SK-N-SH (cell line): ENCODE measurements at regions not wholly inside any gene's neighbourhood (a gene's known extent, or its start where the extent isn't known, plus 50 kb on each side); places are given as distances from the start of the nearest gene placed in this dataset.

ENCODE experiments used
- CTCF ChIA-PET: fragments of 300-600, 350-600 bp; formaldehyde crosslinking; extraction: SDS; loops from one replicate; lab custom pipeline; 2021; lab: Yijun Ruan, JAX
- POLR2A ChIA-PET: fragments of 350-600 bp; sonication (Branson Sonifier 250); formaldehyde crosslinking; extraction: SDS; loops from one replicate; lab custom pipeline; 2020; ENCODE audit warnings: antibody characterized with exemption, inconsistent platforms; lab: Yijun Ruan, JAX
- DNase-seq: peaks from one replicate; pipeline ENCODE4 v3.0.0; 2012
- H2AFZ ChIP-seq: fragments of 200-600 bp; sonication (generic); 2 replicates; pipeline ENCODE4 v1.8.1; 2016; ENCODE audit warnings: antibody characterized with exemption, mild to moderate bottlenecking, low read depth
- H3F3A ChIP-seq: fragments of 200-600 bp; sonication (generic); replicated peaks from 2 replicates; pipeline ENCODE3; 2016; ENCODE audit warnings: antibody characterized with exemption, mild to moderate bottlenecking; ENCODE audit not compliant: insufficient read depth
- H3K27ac ChIP-seq, 2 experiments: fragments of 200-500 bp in 1 of 2; fragments of 200-600 bp in 1 of 2; sonication (Bioruptor generic) in 1 of 2; sonication (generic), shearing (Covaris generic) in 1 of 2; 2 replicates each; pipeline versions ENCODE4 v1.5.1 to v1.6.1; 2014 to 2016; ENCODE audit warnings: low read depth in 2 of 2, inconsistent platforms in 1 of 2, low read length in 1 of 2, mild to moderate bottlenecking in 1 of 2, mixed read lengths in 1 of 2
- H3K27me3 ChIP-seq: fragments of 200-600 bp; sonication (generic), shearing (Covaris generic); 2 replicates; pipeline ENCODE4 v1.6.1; 2016; ENCODE audit warnings: mixed run types; ENCODE audit not compliant: insufficient read depth
- H3K36me3 ChIP-seq, 2 experiments: fragments of 200-500 bp in 1 of 2; fragments of 200-600 bp in 1 of 2; sonication (Bioruptor generic) in 1 of 2; sonication (generic) in 1 of 2; replicated peaks in 1 of 2; 2 replicates each; pipeline versions ENCODE3 to v1.5.1; 2014 to 2016; ENCODE audit warnings: low read length in 1 of 2, mild to moderate bottlenecking in 1 of 2; ENCODE audit not compliant: insufficient read depth in 2 of 2, control insufficient read depth in 1 of 2
- H3K4me1 ChIP-seq, 2 experiments: fragments of 200-500 bp in 1 of 2; fragments of 200-600 bp in 1 of 2; sonication (Bioruptor generic) in 1 of 2; sonication (generic), shearing (Covaris generic) in 1 of 2; 2 replicates each; pipeline versions ENCODE4 v1.5.1 to v1.6.1; 2014 to 2016; ENCODE audit warnings: low read depth in 1 of 2, low read length in 1 of 2, mixed run types in 1 of 2; ENCODE audit not compliant: insufficient read depth in 2 of 2, control insufficient read depth in 1 of 2
- H3K4me2 ChIP-seq: fragments of 200-600 bp; sonication (generic), shearing (Covaris generic); 2 replicates; pipeline ENCODE4 v1.6.1; 2017; ENCODE audit warnings: mixed run types
- H3K4me3 ChIP-seq, 2 experiments: fragments of 200-500 bp in 1 of 2; fragments of 200-600 bp in 1 of 2; sonication (Bioruptor generic) in 1 of 2; sonication (generic), shearing (Covaris generic) in 1 of 2; 2 replicates each; pipeline versions ENCODE4 v1.5.1 to v1.8.1; 2014 to 2016; ENCODE audit warnings: low read depth in 2 of 2, inconsistent platforms in 1 of 2, low read length in 1 of 2, mild to moderate bottlenecking in 1 of 2, mixed read lengths in 1 of 2, moderate library complexity in 1 of 2
- H3K79me2 ChIP-seq: fragments of 200-600 bp; sonication (generic); 2 replicates; pipeline ENCODE4 v1.8.1; 2017; ENCODE audit warnings: mild to moderate bottlenecking; ENCODE audit not compliant: insufficient read depth
- H3K9ac ChIP-seq: fragments of 200-600 bp; sonication (generic); 2 replicates; pipeline ENCODE4 v1.6.1; 2017; ENCODE audit warnings: mixed run types
- H3K9me2 ChIP-seq: fragments of 200-600 bp; sonication (generic); 2 replicates; pipeline ENCODE4 v1.6.1; 2017; ENCODE audit warnings: mixed run types
- H3K9me3 ChIP-seq: fragments of 200-600 bp; sonication (generic); 2 replicates; pipeline ENCODE4 v1.6.1; 2017; ENCODE audit warnings: mixed run types, mild to moderate bottlenecking, moderate library complexity
- H4K20me1 ChIP-seq: fragments of 200-600 bp; sonication (generic); 2 replicates; pipeline ENCODE4 v1.6.1; 2017; ENCODE audit warnings: mild to moderate bottlenecking, mixed run types; ENCODE audit not compliant: insufficient read depth
- CHD2 ChIP-seq: fragments of 150-350 bp; IDR thresholded peaks from 2 replicates; pipeline ENCODE4 v1.6.1; 2018; ENCODE audit warnings: low read length; ENCODE audit not compliant: partially characterized antibody
- EP300 ChIP-seq, 2 experiments: IDR thresholded peaks; 2 replicates each; pipeline versions ENCODE4 v1.4.0 to v1.6.1; 2012; ENCODE audit warnings: borderline replicate concordance in 1 of 2, low read depth in 1 of 2, low read length in 1 of 2
- FOSL2 ChIP-seq: IDR thresholded peaks from 2 replicates; pipeline ENCODE4 v1.4.0; 2012; ENCODE audit warnings: low read depth, mild to moderate bottlenecking, moderate library complexity, borderline replicate concordance
- FOXM1 ChIP-seq: IDR thresholded peaks from 2 replicates; pipeline ENCODE4 v1.4.0; 2012; ENCODE audit warnings: low read depth, mild to moderate bottlenecking
- IRF3 ChIP-seq: fragments of 150-350 bp; IDR thresholded peaks from 2 replicates; pipeline ENCODE4 v1.6.1; 2016; ENCODE audit warnings: mild to moderate bottlenecking, low read depth, low read length
- JUND ChIP-seq: IDR thresholded peaks from 2 replicates; pipeline ENCODE4 v1.4.0; 2012
- NFIC ChIP-seq: IDR thresholded peaks from 2 replicates; pipeline ENCODE4 v1.4.0; 2012; ENCODE audit warnings: borderline replicate concordance
- NRF1 ChIP-seq: IDR thresholded peaks from 2 replicates; pipeline ENCODE4 v1.6.1; 2012; ENCODE audit warnings: low read depth, mild to moderate bottlenecking, low read length
- POLR2AphosphoS5 ChIP-seq: IDR thresholded peaks from 2 replicates; pipeline ENCODE4 v1.6.1; 2012; ENCODE audit warnings: low read depth, low read length
- RCOR1 ChIP-seq: fragments of 150-350 bp; IDR thresholded peaks from 2 replicates; pipeline ENCODE4 v1.6.1; 2017; ENCODE audit warnings: antibody characterized with exemption, low read length
- REST ChIP-seq: IDR thresholded peaks from 2 replicates; pipeline ENCODE4 v1.6.1; 2012; ENCODE audit warnings: mild to moderate bottlenecking, low read depth, low read length, moderate library complexity
- RXRA ChIP-seq: IDR thresholded peaks from 2 replicates; pipeline ENCODE4 v1.4.0; 2012; ENCODE audit warnings: low read depth, mild to moderate bottlenecking, borderline replicate concordance
- SIN3A ChIP-seq: IDR thresholded peaks from 2 replicates; pipeline ENCODE4 v1.6.1; 2012; ENCODE audit warnings: low read depth, mild to moderate bottlenecking, low read length, moderate library complexity, borderline replicate concordance
- TEAD4 ChIP-seq: IDR thresholded peaks from 2 replicates; pipeline ENCODE4 v1.4.0; 2012; ENCODE audit warnings: mild to moderate bottlenecking, borderline replicate concordance; ENCODE audit not compliant: insufficient read depth
- WGBS: methylation state at CpG from one replicate; pipeline ENCODE4 v1.1.6; 2017; ENCODE audit warnings: low lambda C conversion rate; 5-methylcytosine and 5-hydroxymethylcytosine counted together
- TF ChIP-seq, protein P1 (sequence below): fragments of 150-350 bp; IDR thresholded peaks from 2 replicates; pipeline ENCODE4 v1.6.1; 2017; ENCODE audit warnings: antibody characterized with exemption, low read length, low read depth, borderline replicate concordance

DNA sequence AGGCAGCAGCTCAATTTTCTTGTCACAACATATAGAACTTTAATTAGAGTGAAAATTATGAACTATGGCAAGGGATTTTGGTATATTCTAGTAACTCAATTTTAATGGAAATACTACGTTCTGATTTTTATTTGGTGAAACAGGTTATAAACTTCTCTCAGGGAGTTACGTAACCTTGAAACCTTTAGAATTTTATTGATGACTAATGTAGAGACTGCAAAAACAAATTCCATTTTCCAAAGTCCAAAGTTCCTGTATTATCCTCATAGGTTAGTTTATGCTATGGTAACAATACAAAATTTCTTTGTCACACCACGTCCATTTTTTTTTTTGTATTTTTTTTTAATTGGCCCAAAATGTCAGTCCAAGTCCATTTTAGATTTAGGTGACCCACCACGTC lies 185.7 kb downstream of the KLF5 start:
- 68% methylated on average over 4 of the region's 4 CpGs for WGBS
- H3K9me3 ChIP-seq: no peaks in the 10 kb centered on the region
- CTCF ChIA-PET: no interaction called here
- no peak overlapping the region for H3K27ac ChIP-seq
- no peaks in the 10 kb centered on the region for H3K27me3 ChIP-seq
- no peaks in the 10 kb centered on the region for H3K36me3 ChIP-seq
- peaks cover 0 to 6% of the 10 kb centered on the region in 2 experiments; a peak in 2 of 4 replicates for H3K4me1 ChIP-seq
- no peaks in the 10 kb centered on the region for H4K20me1 ChIP-seq
- no peak overlapping the region for H2AFZ ChIP-seq
- no peaks in the 10 kb centered on the region for H3K79me2 ChIP-seq
- H3K4me3 ChIP-seq: no peak overlapping the region
- H3K9ac ChIP-seq: no peak overlapping the region
- TF ChIP-seq IRF3 (no peak), TEAD4 (no peak), POLR2AphosphoS5 (no peak), EP300 (IDR thresholded peaks at IDR 0.05; ENCODE audit: borderline replicate concordance in 1 of 2, low read depth in 1 of 2, low read length in 1 of 2) (no peak), JUND (no peak), SIN3A (no peak), NFIC (no peak), RXRA (no peak), REST (no peak), FOSL2 (no peak), FOXM1 (no peak), RCOR1 (no peak)
- TF ChIP-seq, protein P1, sequence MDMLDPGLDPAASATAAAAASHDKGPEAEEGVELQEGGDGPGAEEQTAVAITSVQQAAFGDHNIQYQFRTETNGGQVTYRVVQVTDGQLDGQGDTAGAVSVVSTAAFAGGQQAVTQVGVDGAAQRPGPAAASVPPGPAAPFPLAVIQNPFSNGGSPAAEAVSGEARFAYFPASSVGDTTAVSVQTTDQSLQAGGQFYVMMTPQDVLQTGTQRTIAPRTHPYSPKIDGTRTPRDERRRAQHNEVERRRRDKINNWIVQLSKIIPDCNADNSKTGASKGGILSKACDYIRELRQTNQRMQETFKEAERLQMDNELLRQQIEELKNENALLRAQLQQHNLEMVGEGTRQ: no peak
- no peak overlapping the region for H3K4me2 ChIP-seq
- no peaks in the 10 kb centered on the region for H3K9me2 ChIP-seq
- POLR2A ChIA-PET: no interaction called here
- DNase-seq: no peak
- H3F3A ChIP-seq: peaks cover 4% of the 10 kb centered on the region

DNA sequence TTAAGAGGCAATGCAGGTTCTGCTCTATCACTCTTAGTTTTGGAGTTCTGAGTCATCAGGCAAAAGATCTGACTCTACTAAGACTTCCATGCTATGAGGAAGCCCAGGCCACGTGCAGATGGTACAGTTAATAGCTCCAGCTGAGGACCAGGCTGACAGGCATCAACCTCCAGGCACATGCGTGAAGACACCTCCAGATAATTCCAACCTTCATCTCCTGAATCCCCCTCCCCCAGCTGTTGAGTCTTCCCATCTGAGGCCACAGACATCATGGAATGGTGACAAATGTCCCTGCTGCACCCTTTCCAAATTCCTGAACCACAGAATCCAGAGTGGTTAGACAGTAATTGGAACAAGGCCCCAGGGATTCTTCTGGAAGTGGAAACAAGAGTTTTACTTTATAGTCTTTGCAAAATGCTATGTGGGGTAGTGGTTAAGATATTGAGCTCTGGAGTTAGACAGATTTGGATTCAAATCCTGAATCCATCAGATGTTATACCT lies 183.8 kb downstream of the KLF5 start:
- no peaks in the 10 kb centered on the region for H3K36me3 ChIP-seq
- CTCF ChIA-PET: no interaction called here
- no peak overlapping the region for H3K4me3 ChIP-seq
- H3K9ac ChIP-seq: no peak overlapping the region
- no peaks in the 10 kb centered on the region for H3K9me3 ChIP-seq
- POLR2A ChIA-PET: no interaction called here
- WGBS: 80% methylated on average over 2 of the region's 2 CpGs
- no peaks in the 10 kb centered on the region for H3F3A ChIP-seq
- no peak overlapping the region for H3K27ac ChIP-seq
- H3K79me2 ChIP-seq: no peaks in the 10 kb centered on the region
- no peaks in the 10 kb centered on the region for H3K4me1 ChIP-seq
- TF ChIP-seq NRF1 (no peak), CHD2 (no peak), RXRA (no peak)
- no peak for DNase-seq
- no peaks in the 10 kb centered on the region for H3K9me2 ChIP-seq
- H3K27me3 ChIP-seq: no peaks in the 10 kb centered on the region
- no peaks in the 10 kb centered on the region for H4K20me1 ChIP-seq
- H3K4me2 ChIP-seq: no peak overlapping the region
- no peak overlapping the region for H2AFZ ChIP-seq
